Thymus (tissue), 11 donors: ENCODE measurements at regions not wholly inside any gene's neighbourhood (a gene's known extent, or its start where the extent isn't known, plus 50 kb on each side); places are given as distances from the start of the nearest gene placed in this dataset.

ENCODE experiments used
- DNase-seq, 9 donors: peaks; one replicate each; pipeline ENCODE4 v3.0.0-alpha.2; 2013; ENCODE audit warnings: low spot score in 9 of 9, low read depth in 6 of 9, missing footprints in 1 of 9
- H3K27ac ChIP-seq, 2 donors: one replicate each; pipeline ENCODE4 v1.5.1; 2013; ENCODE audit warnings: control low read depth in 1 of 2, low read depth in 1 of 2, low read length in 1 of 2, mild to moderate bottlenecking in 1 of 2, moderate library complexity in 1 of 2
- H3K27me3 ChIP-seq, 2 donors: one replicate each; pipeline ENCODE4 v1.5.1; 2013; ENCODE audit warnings: low read length in 1 of 2; ENCODE audit not compliant: control insufficient read depth in 2 of 2, insufficient read depth in 1 of 2
- H3K36me3 ChIP-seq, 2 donors: one replicate each; pipeline ENCODE4 v1.5.1; 2013; ENCODE audit warnings: low read length in 1 of 2, mild to moderate bottlenecking in 1 of 2, moderate library complexity in 1 of 2; ENCODE audit not compliant: control insufficient read depth in 2 of 2, insufficient read depth in 2 of 2
- H3K4me1 ChIP-seq, 2 donors: one replicate each; pipeline ENCODE4 v1.5.1; 2013; ENCODE audit warnings: low read length in 2 of 2; ENCODE audit not compliant: control insufficient read depth in 2 of 2, insufficient read depth in 2 of 2
- H3K4me3 ChIP-seq, 2 donors: one replicate each; pipeline ENCODE4 v1.5.1; 2013; ENCODE audit warnings: low read length in 2 of 2, control low read depth in 1 of 2, mild to moderate bottlenecking in 1 of 2
- H3K9me3 ChIP-seq, 2 donors: one replicate each; pipeline ENCODE4 v1.5.1; 2013; ENCODE audit warnings: low read length in 1 of 2, mild to moderate bottlenecking in 1 of 2; ENCODE audit not compliant: control insufficient read depth in 2 of 2, insufficient read depth in 1 of 2
- WGBS: extraction: QIAGEN DNeasy Blood & Tissue Kit; methylation state at CpG from one replicate; pipeline ENCODE4 v1.1.7; 2013; 5-methylcytosine and 5-hydroxymethylcytosine counted together
- donor health status: healthy.

DNA sequence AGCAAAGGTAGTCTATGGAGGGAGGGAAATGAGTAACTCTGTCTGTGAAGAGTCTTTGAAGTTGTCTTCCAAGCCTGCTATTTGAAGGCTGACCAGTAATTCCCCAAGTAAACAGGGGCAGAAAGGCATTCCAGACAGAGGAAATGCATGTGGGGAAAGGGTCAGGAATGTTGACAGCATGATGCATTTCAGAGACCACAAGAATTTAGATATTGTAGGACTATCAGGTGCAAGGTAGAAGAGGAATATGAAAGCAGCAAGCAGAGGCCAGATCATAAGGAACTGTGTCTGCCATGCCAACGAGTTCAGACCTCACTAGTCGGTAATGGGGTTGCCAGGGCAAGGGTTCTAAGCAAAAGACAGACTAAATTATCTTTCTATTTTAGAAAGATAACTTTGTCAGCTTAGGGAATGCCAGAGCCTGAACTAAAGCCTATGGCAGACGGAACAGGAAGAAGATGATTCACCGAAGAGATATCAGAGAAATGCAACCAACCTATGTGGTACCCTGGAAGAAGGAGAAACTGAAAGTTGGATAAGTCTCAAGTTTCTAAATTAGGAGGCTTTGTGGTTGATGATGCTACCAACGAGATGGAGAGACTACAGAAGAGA is 327.0 kb upstream of the RORA start:
- Histone ChIP-seq H3K27me3 (no peaks in the 10 kb centered on the region), H3K9me3 (no peaks in the 10 kb centered on the region), H3K27ac (no peak overlapping the region), H3K4me3 (no peak overlapping the region), H3K36me3 (no peaks in the 10 kb centered on the region), H3K4me1 (no peaks in the 10 kb centered on the region)
- 78% methylated on average over 5 of the region's 5 CpGs for WGBS
- no peak for DNase-seq

DNA sequence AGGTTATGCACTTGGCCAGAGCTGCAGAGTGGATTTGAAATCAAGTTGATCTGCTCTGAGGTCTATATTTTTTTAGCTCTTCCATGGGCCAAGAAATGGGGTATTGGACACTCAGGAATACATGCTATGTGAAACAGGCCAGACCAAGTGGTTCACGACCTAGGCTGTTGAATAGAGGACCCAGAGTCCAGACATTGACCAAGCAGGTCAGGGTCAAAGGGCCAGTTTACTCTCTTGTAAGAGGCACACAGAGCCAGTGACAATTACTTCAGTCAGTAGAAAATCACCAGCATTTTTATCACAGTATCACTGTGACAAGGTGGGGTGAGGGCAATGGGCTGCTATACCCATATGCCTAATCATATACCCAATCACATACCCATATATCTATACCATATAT is 320.6 kb upstream of the RORA start:
- Histone ChIP-seq H3K27ac (no peak overlapping the region), H3K27me3 (no peaks in the 10 kb centered on the region), H3K4me1 (no peaks in the 10 kb centered on the region), H3K4me3 (no peak overlapping the region), H3K9me3 (no peaks in the 10 kb centered on the region), H3K36me3 (no peaks in the 10 kb centered on the region)
- no peak for DNase-seq
- 64% methylated on average over 1 of the region's 1 CpG for WGBS

DNA sequence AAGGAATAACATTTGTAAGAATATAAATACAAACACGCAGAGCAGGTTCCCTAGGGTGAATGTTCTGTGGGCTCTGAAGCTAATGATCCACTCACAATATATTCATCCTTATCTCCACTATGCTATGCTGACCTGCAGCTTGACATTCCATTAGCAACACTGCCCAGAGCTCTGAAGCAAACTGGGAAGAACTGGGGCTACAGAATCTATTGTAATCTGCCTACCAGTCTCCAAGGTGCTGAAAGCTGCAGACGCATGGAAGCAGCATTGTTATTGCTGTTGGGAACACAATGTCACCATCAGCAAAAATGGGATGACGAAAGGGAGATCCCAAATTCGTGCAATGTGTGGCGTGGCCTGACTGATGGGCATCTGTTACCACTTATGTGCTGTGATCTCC is 316.7 kb upstream of the RORA start:
- no peak for DNase-seq
- Histone ChIP-seq H3K27me3 (no peaks in the 10 kb centered on the region), H3K9me3 (no peaks in the 10 kb centered on the region), H3K4me1 (no peaks in the 10 kb centered on the region), H3K27ac (no peak overlapping the region), H3K36me3 (no peaks in the 10 kb centered on the region), H3K4me3 (no peak overlapping the region)
- WGBS, result 72% methylated on average over 5 of the region's 5 CpGs

DNA sequence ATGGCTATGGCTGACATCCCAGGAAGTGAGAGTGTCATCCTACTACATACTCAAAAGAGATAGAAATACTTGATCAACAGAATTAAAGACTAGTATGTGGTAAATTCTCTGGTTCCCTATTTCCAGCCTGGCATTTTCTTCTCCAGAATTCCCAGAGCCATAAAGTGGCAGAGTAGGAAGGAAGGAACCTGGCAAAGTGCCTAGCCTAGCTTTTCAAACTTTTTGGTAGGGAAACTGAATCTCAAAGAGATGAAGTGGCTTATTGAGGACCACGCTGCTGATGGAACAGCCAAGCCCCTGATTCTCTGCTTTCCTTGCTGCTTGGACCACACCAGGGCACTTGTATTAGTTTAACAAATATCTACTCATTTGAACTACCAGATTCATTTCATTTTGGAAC is 312.4 kb upstream of the RORA start:
- DNase-seq, result no peak
- no peak overlapping the region for H3K27ac ChIP-seq
- no peaks in the 10 kb centered on the region for H3K4me1 ChIP-seq
- WGBS, result 96% methylated on average over 1 of the region's 1 CpG
- no peaks in the 10 kb centered on the region for H3K27me3 ChIP-seq
- H3K4me3 ChIP-seq, result no peak overlapping the region
- H3K36me3 ChIP-seq, result no peaks in the 10 kb centered on the region
- H3K9me3 ChIP-seq, result no peaks in the 10 kb centered on the region

DNA sequence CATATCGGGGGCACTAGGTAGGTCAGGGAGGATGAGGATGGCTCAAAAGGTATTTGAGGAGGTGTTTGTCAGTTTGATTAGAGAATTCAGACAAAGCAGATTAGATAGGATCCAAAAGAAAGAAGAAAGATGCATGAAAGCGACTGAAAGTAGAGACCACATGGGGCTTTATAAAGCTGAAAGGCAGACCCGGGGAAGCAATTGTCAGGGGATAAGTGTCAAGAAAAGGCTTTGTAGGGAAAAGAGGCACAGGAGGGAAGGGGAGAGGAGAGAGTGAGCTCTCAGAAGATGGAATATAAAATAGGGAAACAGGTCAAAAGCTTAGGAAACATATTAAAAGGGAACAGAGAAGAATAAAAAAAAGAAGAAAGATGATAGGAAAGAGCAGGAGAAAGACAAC is 308.2 kb upstream of the RORA start:
- 75% methylated on average over 3 of the region's 3 CpGs for WGBS
- no peaks in the 10 kb centered on the region for H3K4me1 ChIP-seq
- no peak for DNase-seq
- no peaks in the 10 kb centered on the region for H3K9me3 ChIP-seq
- H3K4me3 ChIP-seq, result no peak overlapping the region
- no peaks in the 10 kb centered on the region for H3K36me3 ChIP-seq
- no peak overlapping the region for H3K27ac ChIP-seq
- H3K27me3 ChIP-seq, result no peaks in the 10 kb centered on the region

DNA sequence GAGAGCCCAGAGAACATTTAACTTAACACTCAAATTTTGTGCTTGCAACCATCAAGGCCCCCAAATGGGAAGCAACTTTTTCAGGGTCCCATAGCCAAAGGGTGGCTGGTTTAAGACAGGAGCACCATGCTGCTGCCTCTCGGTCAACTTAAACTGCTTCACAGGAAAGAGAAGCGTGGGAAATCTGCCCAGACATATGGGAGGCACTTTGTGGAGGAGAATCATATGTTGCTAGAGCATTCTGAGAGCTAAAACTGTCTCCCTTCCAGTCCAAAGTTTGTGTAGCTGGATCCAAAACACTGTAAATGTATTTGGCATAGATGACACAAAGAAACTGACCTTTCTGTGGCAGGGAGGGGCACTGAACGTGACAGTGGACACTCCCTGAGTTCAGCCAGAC is 305.9 kb upstream of the RORA start:
- H3K9me3 ChIP-seq, result no peaks in the 10 kb centered on the region
- H3K27me3 ChIP-seq, result no peaks in the 10 kb centered on the region
- H3K27ac ChIP-seq, result no peak overlapping the region
- no peak for DNase-seq
- 80% methylated on average over 3 of the region's 3 CpGs for WGBS
- no peak overlapping the region for H3K4me3 ChIP-seq
- H3K4me1 ChIP-seq, result no peaks in the 10 kb centered on the region
- H3K36me3 ChIP-seq, result no peaks in the 10 kb centered on the region

DNA sequence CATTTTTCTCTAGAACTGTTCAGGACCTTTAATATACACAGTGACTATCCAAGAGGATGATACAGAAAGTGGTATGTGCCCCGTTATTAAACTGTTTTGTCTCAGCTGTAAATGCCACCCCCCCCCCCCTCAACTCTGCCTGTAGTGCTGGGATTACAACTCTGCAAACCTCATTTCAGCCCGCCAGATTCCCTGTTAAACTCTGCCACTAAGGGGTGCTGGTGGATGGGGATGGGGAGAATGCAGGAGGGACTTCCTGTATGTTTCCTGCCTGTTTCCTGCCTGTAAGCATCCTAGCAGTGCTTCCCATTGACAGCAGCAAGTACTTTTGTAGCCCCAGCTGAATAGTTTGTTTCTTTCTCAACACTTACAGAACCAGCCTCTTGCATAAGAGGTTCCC is 301.7 kb upstream of the RORA start:
- DNase-seq, result no peak
- H3K36me3 ChIP-seq, result no peaks in the 10 kb centered on the region
- H3K4me3 ChIP-seq, result no peak overlapping the region
- H3K27ac ChIP-seq, result no peak overlapping the region
- 80% methylated on average over 2 of the region's 2 CpGs for WGBS
- no peaks in the 10 kb centered on the region for H3K9me3 ChIP-seq
- H3K4me1 ChIP-seq, result no peaks in the 10 kb centered on the region
- H3K27me3 ChIP-seq, result no peaks in the 10 kb centered on the region

DNA sequence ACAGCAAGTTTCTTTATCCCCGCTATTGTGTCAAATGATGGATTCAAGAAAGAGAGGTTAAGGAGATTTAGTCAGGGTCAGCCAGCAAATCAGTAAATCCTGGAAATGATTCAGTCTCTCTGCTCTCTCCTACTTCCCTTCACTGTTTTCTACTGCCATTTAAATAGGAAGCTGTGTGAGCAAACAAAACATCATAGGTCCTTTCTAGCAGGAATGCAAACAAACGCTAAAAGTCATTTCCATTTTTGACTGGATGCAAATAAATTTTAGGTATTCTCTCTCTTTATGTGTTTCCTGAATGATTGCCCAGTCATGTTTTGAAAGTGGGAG is 299.4 kb upstream of the RORA start:
- DNase-seq, result no peak
- no peak overlapping the region for H3K4me3 ChIP-seq
- WGBS, result 56% methylated on average over 2 of the region's 2 CpGs
- H3K36me3 ChIP-seq, result no peaks in the 10 kb centered on the region
- H3K9me3 ChIP-seq, result no peaks in the 10 kb centered on the region
- no peak overlapping the region for H3K27ac ChIP-seq
- H3K4me1 ChIP-seq, result no peaks in the 10 kb centered on the region
- no peaks in the 10 kb centered on the region for H3K27me3 ChIP-seq

DNA sequence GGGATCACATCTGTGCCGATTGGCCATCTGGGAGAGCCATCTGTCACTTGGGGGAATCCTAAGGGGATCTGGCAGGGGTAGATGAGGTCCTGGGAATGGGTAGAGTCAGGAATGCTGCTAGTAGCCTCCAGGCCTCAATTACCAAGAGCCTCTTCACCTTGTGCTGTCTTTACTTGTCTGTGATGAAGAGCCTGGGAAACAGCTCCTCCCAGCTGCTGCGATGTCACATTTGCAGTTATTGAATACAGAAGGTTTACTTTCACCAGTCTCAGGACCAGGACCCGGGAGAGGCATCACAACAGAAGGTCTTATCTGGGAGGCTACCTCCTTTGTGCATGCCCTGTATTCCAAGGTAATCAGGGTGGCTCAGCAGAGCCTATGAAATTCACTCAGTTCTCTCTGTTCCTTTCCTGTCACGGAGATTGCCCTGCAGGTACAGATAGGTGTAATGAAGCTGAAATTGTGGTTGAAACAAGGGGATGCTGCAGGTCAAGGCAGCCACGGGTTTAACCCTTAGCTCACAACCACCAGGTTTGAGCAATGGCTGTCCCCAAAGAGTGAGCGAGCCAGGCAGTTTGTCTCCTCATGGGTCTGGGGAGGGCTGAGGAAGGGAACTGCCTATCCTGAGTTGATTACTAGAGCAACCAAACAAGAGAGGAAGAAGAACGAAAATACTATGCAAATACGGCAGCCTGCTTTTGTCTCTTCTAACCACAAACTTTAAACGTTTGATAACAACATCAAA is 298.9 kb upstream of the RORA start:
- no peaks in the 10 kb centered on the region for H3K4me1 ChIP-seq
- DNase-seq, result no peak
- WGBS, result 73% methylated on average over 9 of the region's 9 CpGs
- no peak overlapping the region for H3K4me3 ChIP-seq
- no peaks in the 10 kb centered on the region for H3K9me3 ChIP-seq
- H3K27ac ChIP-seq, result no peak overlapping the region
- no peaks in the 10 kb centered on the region for H3K36me3 ChIP-seq
- no peaks in the 10 kb centered on the region for H3K27me3 ChIP-seq
